HuH-7.5 (cell line): ENCODE measurements at regions not wholly inside any gene's neighbourhood (a gene's known extent, or its start where the extent isn't known, plus 50 kb on each side); places are given as distances from the start of the nearest gene placed in this dataset.
"Not testable (repeated sequence)": the region's sequence is repeated elsewhere in the genome, so short reads cannot be mapped to it uniquely, and the experiment has no call there.

Source experiments
- DNase-seq: peaks from one replicate; pipeline ENCODE4 v3.0.0; 2011; ENCODE audit warnings: low spot score

GRCh38 chr1:243074224-243074623 is 180.9 kb downstream of the CEP170 start:
- DNase-seq, result not testable (repeated sequence)

- not testable (repeated sequence) for DNase-seq
Measured at GRCh38 chr1:243067056-243067455, 188.0 kb downstream of the CEP170 start.

GRCh38 chr1:243061965-243062364 is 193.1 kb downstream of the CEP170 start:
- not testable (repeated sequence) for DNase-seq

GRCh38 chr1:243055510-243055909 is 199.6 kb downstream of the CEP170 start:
- not testable (repeated sequence) for DNase-seq

GRCh38 chr1:243055091-243055490 is 200.0 kb downstream of the CEP170 start:
- DNase-seq, result not testable (repeated sequence)

- not testable (repeated sequence) for DNase-seq
Measured at GRCh38 chr1:243054681-243055080, 200.4 kb downstream of the CEP170 start.

GRCh38 chr1:243053048-243053447 is 202.0 kb downstream of the CEP170 start:
- DNase-seq, result not testable (repeated sequence)

- not testable (repeated sequence) for DNase-seq
Measured at GRCh38 chr1:243050613-243051012, 204.5 kb downstream of the CEP170 start.

- DNase-seq, result not testable (repeated sequence)
Measured at GRCh38 chr1:243049716-243050115, 205.4 kb downstream of the CEP170 start.

- not testable (repeated sequence) for DNase-seq
Measured at GRCh38 chr1:243021365-243021764, 233.7 kb downstream of the CEP170 start.

GRCh38 chr1:243019030-243019635 is 235.9 kb downstream of the CEP170 start:
- not testable (repeated sequence) for DNase-seq

- DNase-seq, result not testable (repeated sequence)
Measured at GRCh38 chr1:243010719-243011118, 244.4 kb downstream of the CEP170 start.

- DNase-seq, result not testable (repeated sequence)
Measured at GRCh38 chr1:243001003-243001402, 254.1 kb downstream of the CEP170 start.

GRCh38 chr1:242992776-242993175 is 262.3 kb downstream of the CEP170 start:
- DNase-seq, result not testable (repeated sequence)

- not testable (repeated sequence) for DNase-seq
Measured at GRCh38 chr1:242985096-242985495, 270.0 kb downstream of the CEP170 start.

- DNase-seq, result not testable (repeated sequence)
Measured at GRCh38 chr1:242973341-242973740, 281.7 kb downstream of the CEP170 start.

GRCh38 chr1:242966892-242967291 is 288.2 kb downstream of the CEP170 start:
- no peak for DNase-seq

- not testable (repeated sequence) for DNase-seq
Measured at GRCh38 chr1:242959397-242959796, 295.7 kb downstream of the CEP170 start.

- not testable (repeated sequence) for DNase-seq
Measured at GRCh38 chr1:242954945-242955344, 300.1 kb downstream of the CEP170 start.

GRCh38 chr1:242946206-242946605 is 308.9 kb downstream of the CEP170 start:
- no peak for DNase-seq

- not testable (repeated sequence) for DNase-seq
Measured at GRCh38 chr1:242936725-242937124, 318.4 kb downstream of the CEP170 start.

GRCh38 chr1:242924717-242925116 is 330.4 kb downstream of the CEP170 start:
- DNase-seq, result not testable (repeated sequence)

GRCh38 chr1:242923603-242924002 is 331.5 kb downstream of the CEP170 start:
- DNase-seq, result not testable (repeated sequence)

- not testable (repeated sequence) for DNase-seq
Measured at GRCh38 chr1:242914729-242915128, 340.4 kb downstream of the CEP170 start.
